MM.1S (cell line): ENCODE measurements at regions not wholly inside any gene's neighbourhood (a gene's known extent, or its start where the extent isn't known, plus 50 kb on each side); places are given as distances from the start of the nearest gene placed in this dataset.

ENCODE experiments used
- EZH2 ChIP-seq: fragments of 300-600 bp; sonication (generic); optimal IDR thresholded peaks from 2 replicates; pipeline ENCODE3; 2017; ENCODE audit warnings: low read depth, mild to moderate bottlenecking, antibody characterized with exemption, low read length, mixed read lengths
- TF ChIP-seq, protein P1 (sequence below): fragments of 300-600 bp; sonication (generic); IDR thresholded peaks from 2 replicates; pipeline ENCODE4 v1.5.1; 2016; ENCODE audit warnings: antibody characterized with exemption, low read length, mixed read lengths

- TF ChIP-seq, protein P1, sequence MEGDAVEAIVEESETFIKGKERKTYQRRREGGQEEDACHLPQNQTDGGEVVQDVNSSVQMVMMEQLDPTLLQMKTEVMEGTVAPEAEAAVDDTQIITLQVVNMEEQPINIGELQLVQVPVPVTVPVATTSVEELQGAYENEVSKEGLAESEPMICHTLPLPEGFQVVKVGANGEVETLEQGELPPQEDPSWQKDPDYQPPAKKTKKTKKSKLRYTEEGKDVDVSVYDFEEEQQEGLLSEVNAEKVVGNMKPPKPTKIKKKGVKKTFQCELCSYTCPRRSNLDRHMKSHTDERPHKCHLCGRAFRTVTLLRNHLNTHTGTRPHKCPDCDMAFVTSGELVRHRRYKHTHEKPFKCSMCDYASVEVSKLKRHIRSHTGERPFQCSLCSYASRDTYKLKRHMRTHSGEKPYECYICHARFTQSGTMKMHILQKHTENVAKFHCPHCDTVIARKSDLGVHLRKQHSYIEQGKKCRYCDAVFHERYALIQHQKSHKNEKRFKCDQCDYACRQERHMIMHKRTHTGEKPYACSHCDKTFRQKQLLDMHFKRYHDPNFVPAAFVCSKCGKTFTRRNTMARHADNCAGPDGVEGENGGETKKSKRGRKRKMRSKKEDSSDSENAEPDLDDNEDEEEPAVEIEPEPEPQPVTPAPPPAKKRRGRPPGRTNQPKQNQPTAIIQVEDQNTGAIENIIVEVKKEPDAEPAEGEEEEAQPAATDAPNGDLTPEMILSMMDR = no peak
- TF ChIP-seq EZH2 = no peak
Observed at GRCh38 chr12:58521796-58522195, 398.5 kb downstream of the LRIG3 start.
